Loucy (cell line): ENCODE measurements at regions not wholly inside any gene's neighbourhood (a gene's known extent, or its start where the extent isn't known, plus 50 kb on each side); places are given as distances from the start of the nearest gene placed in this dataset.

ENCODE experiments used
- H2AFZ ChIP-seq: fragments of 200-600 bp; sonication (generic); 2 replicates; pipeline ENCODE4 v1.6.0; 2016; ENCODE audit warnings: antibody characterized with exemption, mild to moderate bottlenecking, low read length, moderate library complexity
- H3F3A ChIP-seq: fragments of 200-600 bp; 2 replicates; pipeline ENCODE4 v1.6.0; 2016; ENCODE audit warnings: antibody characterized with exemption, low read depth, mild to moderate bottlenecking
- H3K27me3 ChIP-seq: fragments of 200-600 bp; sonication (generic); 2 replicates; pipeline ENCODE4 v1.6.1; 2014; ENCODE audit warnings: low read length, mild to moderate bottlenecking; ENCODE audit not compliant: insufficient read depth, poor library complexity, severe bottlenecking
- H3K36me3 ChIP-seq: fragments of 200-600 bp; sonication (generic); 2 replicates; pipeline ENCODE4 v1.6.1; 2016; ENCODE audit warnings: low read length; ENCODE audit not compliant: insufficient read depth
- H3K4me1 ChIP-seq: fragments of 200-600 bp; sonication (generic); 2 replicates; pipeline ENCODE4 v1.5.1; 2014; ENCODE audit warnings: low read length, mild to moderate bottlenecking; ENCODE audit not compliant: insufficient read depth, poor library complexity, severe bottlenecking
- H3K4me2 ChIP-seq: fragments of 200-600 bp; sonication (generic); 2 replicates; pipeline ENCODE4 v1.6.0; 2014; ENCODE audit warnings: antibody characterized with exemption, low read length, low read depth, mild to moderate bottlenecking; ENCODE audit not compliant: poor library complexity, severe bottlenecking
- H3K4me3 ChIP-seq: fragments of 200-600 bp; sonication (generic); 2 replicates; pipeline ENCODE4 v1.5.1; 2014; ENCODE audit warnings: low read length, mild to moderate bottlenecking, mixed read lengths; ENCODE audit not compliant: poor library complexity, severe bottlenecking
- H3K79me2 ChIP-seq: fragments of 200-600 bp; sonication (generic); 2 replicates; pipeline ENCODE4 v1.6.1; 2014; ENCODE audit warnings: low read length; ENCODE audit not compliant: insufficient read depth
- H3K9ac ChIP-seq: fragments of 200-600 bp; sonication (generic); 2 replicates; pipeline ENCODE4 v1.6.0; 2014; ENCODE audit warnings: mild to moderate bottlenecking, low read depth, low read length, moderate library complexity; ENCODE audit not compliant: poor library complexity, severe bottlenecking
- H3K9me2 ChIP-seq: fragments of 200-600 bp; sonication (generic); replicated peaks from 2 replicates; pipeline ENCODE4 v1.6.1; 2016; ENCODE audit warnings: low read depth, low read length, mixed read lengths
- H3K9me3 ChIP-seq: fragments of 200-600 bp; sonication (generic); 2 replicates; pipeline ENCODE4 v1.6.1; 2014; ENCODE audit warnings: mild to moderate bottlenecking, antibody characterized with exemption, low read length, low read depth; ENCODE audit not compliant: insufficient read depth
- H4K20me1 ChIP-seq: fragments of 200-600 bp; sonication (generic); 2 replicates; pipeline ENCODE4 v1.6.0; 2014; ENCODE audit warnings: antibody characterized with exemption, low read length, mild to moderate bottlenecking; ENCODE audit not compliant: insufficient read depth, poor library complexity, severe bottlenecking
- CTCF ChIP-seq: fragments of 200-600 bp; sonication (generic); conservative IDR thresholded peaks from 2 replicates; pipeline ENCODE4 v1.5.1; 2014; ENCODE audit warnings: mild to moderate bottlenecking, antibody characterized with exemption, low read length
- EZH2phosphoT487 ChIP-seq: fragments of 200-600 bp; IDR thresholded peaks from 2 replicates; pipeline ENCODE4 v1.6.1; 2018; ENCODE audit warnings: antibody characterized with exemption, mild to moderate bottlenecking, moderate library complexity, borderline replicate concordance

- H3K36me3 ChIP-seq = no peaks in the 10 kb centered on the region
- no peak overlapping the region for H2AFZ ChIP-seq
- H3K9me2 ChIP-seq = no peaks in the 10 kb centered on the region
- no peaks in the 10 kb centered on the region for H3K27me3 ChIP-seq
- TF ChIP-seq CTCF (no peak), EZH2phosphoT487 (no peak)
- no peaks in the 10 kb centered on the region for H3K79me2 ChIP-seq
- H3K4me3 ChIP-seq = no peak overlapping the region
- H4K20me1 ChIP-seq = no peaks in the 10 kb centered on the region
- no peaks in the 10 kb centered on the region; the same call in 1 of the 2 replicates for H3K9me3 ChIP-seq
- no peak overlapping the region for H3K9ac ChIP-seq
- no peaks in the 10 kb centered on the region for H3F3A ChIP-seq
- H3K4me2 ChIP-seq = no peak overlapping the region
- H3K4me1 ChIP-seq = no peaks in the 10 kb centered on the region
Measured at GRCh38 chr6:112743323-112743722, 396.2 kb downstream of the RFPL4B start.

- no peaks in the 10 kb centered on the region; the same call in 1 of the 2 replicates for H3K9me3 ChIP-seq
- no peaks in the 10 kb centered on the region for H3K9me2 ChIP-seq
- H2AFZ ChIP-seq = no peak overlapping the region
- no peaks in the 10 kb centered on the region for H3K36me3 ChIP-seq
- H3K4me2 ChIP-seq = no peak overlapping the region
- H4K20me1 ChIP-seq = no peaks in the 10 kb centered on the region
- H3K9ac ChIP-seq = no peak overlapping the region
- H3K79me2 ChIP-seq = no peaks in the 10 kb centered on the region
- no peaks in the 10 kb centered on the region for H3K27me3 ChIP-seq
- H3F3A ChIP-seq = no peaks in the 10 kb centered on the region
- TF ChIP-seq CTCF = no peak
- TF ChIP-seq EZH2phosphoT487 = no peak
- H3K4me1 ChIP-seq = no peaks in the 10 kb centered on the region
- no peak overlapping the region for H3K4me3 ChIP-seq
Measured at GRCh38 chr6:112744827-112745226, 397.7 kb downstream of the RFPL4B start.

GRCh38 chr6:112745765-112746164, 398.6 kb downstream of the RFPL4B start:
- no peaks in the 10 kb centered on the region for H3K4me1 ChIP-seq
- H3K36me3 ChIP-seq = no peaks in the 10 kb centered on the region
- no peak for TF ChIP-seq CTCF
- no peak for TF ChIP-seq EZH2phosphoT487
- H3K9me2 ChIP-seq = no peaks in the 10 kb centered on the region
- no peaks in the 10 kb centered on the region for H3K9me3 ChIP-seq
- no peak overlapping the region for H3K4me3 ChIP-seq
- no peaks in the 10 kb centered on the region for H3K79me2 ChIP-seq
- H3F3A ChIP-seq = no peaks in the 10 kb centered on the region
- H3K9ac ChIP-seq = no peak overlapping the region
- no peaks in the 10 kb centered on the region for H3K27me3 ChIP-seq
- no peaks in the 10 kb centered on the region for H4K20me1 ChIP-seq
- H2AFZ ChIP-seq = no peak overlapping the region
- H3K4me2 ChIP-seq = no peak overlapping the region
